ENCODE measurements at regions not wholly inside any gene's neighbourhood (a gene's known extent, or its start where the extent isn't known, plus 50 kb on each side); places are given as distances from the start of the nearest gene placed in this dataset.

GRCh38 chr13:53694814-53695532 is 666.4 kb downstream of the OLFM4 start:
- TF ChIP-seq GABPA (IDR thresholded peaks at IDR 0.05; ENCODE audit: borderline replicate concordance, insufficient read depth, low read length) (no peak), BCL11A (IDR thresholded peaks at IDR 0.05; ENCODE audit: low read depth in 2 of 2, low read length in 2 of 2) (no peak)
- TF ChIP-seq, protein P1, sequence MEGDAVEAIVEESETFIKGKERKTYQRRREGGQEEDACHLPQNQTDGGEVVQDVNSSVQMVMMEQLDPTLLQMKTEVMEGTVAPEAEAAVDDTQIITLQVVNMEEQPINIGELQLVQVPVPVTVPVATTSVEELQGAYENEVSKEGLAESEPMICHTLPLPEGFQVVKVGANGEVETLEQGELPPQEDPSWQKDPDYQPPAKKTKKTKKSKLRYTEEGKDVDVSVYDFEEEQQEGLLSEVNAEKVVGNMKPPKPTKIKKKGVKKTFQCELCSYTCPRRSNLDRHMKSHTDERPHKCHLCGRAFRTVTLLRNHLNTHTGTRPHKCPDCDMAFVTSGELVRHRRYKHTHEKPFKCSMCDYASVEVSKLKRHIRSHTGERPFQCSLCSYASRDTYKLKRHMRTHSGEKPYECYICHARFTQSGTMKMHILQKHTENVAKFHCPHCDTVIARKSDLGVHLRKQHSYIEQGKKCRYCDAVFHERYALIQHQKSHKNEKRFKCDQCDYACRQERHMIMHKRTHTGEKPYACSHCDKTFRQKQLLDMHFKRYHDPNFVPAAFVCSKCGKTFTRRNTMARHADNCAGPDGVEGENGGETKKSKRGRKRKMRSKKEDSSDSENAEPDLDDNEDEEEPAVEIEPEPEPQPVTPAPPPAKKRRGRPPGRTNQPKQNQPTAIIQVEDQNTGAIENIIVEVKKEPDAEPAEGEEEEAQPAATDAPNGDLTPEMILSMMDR (IDR thresholded peaks at IDR 0.05; ENCODE audit: control extremely low read depth in 1 of 3, insufficient read depth in 1 of 3, low read depth in 1 of 3, low read length in 3 of 3): peak in 1 of 3 experiments; percentile 3; a peak in 1 of 4 replicates
- no peak for FAIRE-seq
- Histone ChIP-seq H3K27ac (ENCODE audit: low read depth, low read length) (no peak overlapping the region), H3K14ac (ENCODE audit: insufficient read length) (no peak overlapping the region), H4K8ac (ENCODE audit: extremely low read depth, insufficient read depth, low read length) (no peak overlapping the region), H3K79me2 (ENCODE audit: control insufficient read depth in 1 of 2, insufficient read depth in 2 of 2, low read length in 2 of 2) (no peaks in the 10 kb centered on the region), H3K4me2 (ENCODE audit: insufficient read depth in 1 of 2, low read depth in 2 of 2, low read length in 2 of 2) (no peak overlapping the region), H2BK120ac (replicated peaks; ENCODE audit: low read depth, low read length) (no peak overlapping the region), H3K4ac (replicated peaks; ENCODE audit: insufficient read length, low read depth, low read length) (no peak overlapping the region), H3K79me1 (ENCODE audit: low read depth, low read length) (no peaks in the 10 kb centered on the region), H2BK5ac (ENCODE audit: low read depth, low read length) (no peak overlapping the region), H2AFZ (ENCODE audit: low read length) (peak overlapping the region; percentile 61; the same call in 1 of the 2 replicates), H3K9me3 (ENCODE audit: insufficient read depth in 2 of 2, low read depth in 1 of 2, low read length in 1 of 2) (0 out of 4 replicates have a peak, but pooled peaks cover 0 to 3% of the 10 kb centered on the region in 2 experiments), H3K4me3 (ENCODE audit: extremely low read depth in 1 of 4, insufficient read depth in 2 of 4, low read depth in 3 of 4, low read length in 4 of 4) (no peak overlapping the region), H3K27me3 (replicated peaks in 1 of 4; ENCODE audit: control insufficient read depth in 3 of 4, extremely low read depth in 1 of 4, insufficient read depth in 3 of 4, low read length in 3 of 4) (no peaks in the 10 kb centered on the region), H4K20me1 (replicated peaks in 1 of 2; ENCODE audit: control insufficient read depth in 1 of 2, insufficient read depth in 2 of 2, low read length in 2 of 2) (no peaks in the 10 kb centered on the region), H3K23ac (ENCODE audit: insufficient read length) (no peak overlapping the region), H3K23me2 (ENCODE audit: low read depth, low read length) (no peaks in the 10 kb centered on the region), H3K9ac (replicated peaks in 1 of 4; ENCODE audit: extremely low read depth in 1 of 4, low read depth in 3 of 4, low read length in 3 of 4) (no peak overlapping the region), H3K18ac (ENCODE audit: extremely low read depth, low read length) (no peak overlapping the region), H4K91ac (replicated peaks; ENCODE audit: insufficient read length, low read length) (no peak overlapping the region), H3K4me1 (replicated peaks in 1 of 4; ENCODE audit: control insufficient read depth in 3 of 4, insufficient read depth in 4 of 4, low read length in 3 of 4) (peaks cover 0 to 13% (median 1%) of the 10 kb centered on the region in 4 experiments; a peak in 2 of 7 replicates), H2BK12ac (ENCODE audit: low read depth, low read length) (no peak overlapping the region), H2BK15ac (ENCODE audit: low read length) (no peak overlapping the region), H2AK5ac (ENCODE audit: low read depth, low read length) (no peak overlapping the region), H3K36me3 (ENCODE audit: control insufficient read depth in 2 of 4, insufficient read depth in 4 of 4, low read length in 3 of 4) (no peaks in the 10 kb centered on the region), H2BK20ac (ENCODE audit: low read length) (no peak overlapping the region), H3K56ac (replicated peaks; ENCODE audit: insufficient read length, low read depth, low read length) (no peak overlapping the region), H4K5ac (ENCODE audit: insufficient read length, low read depth, low read length) (no peak overlapping the region)
- DNase-seq (ENCODE audit: low read depth in 1 of 2, low spot score in 2 of 2): no peak
- POLR2A ChIA-PET (ENCODE audit: partially characterized antibody): no interaction called here
- WGBS, 2 experiments (ENCODE audit: extremely low coverage in 1 of 2, insufficient coverage in 1 of 2, insufficient read length in 1 of 2, insufficient replicate concordance in 2 of 2, low coverage in 1 of 2, low lambda C conversion rate in 2 of 2, missing lambda C conversion rate in 1 of 2): 62% methylated on average over 2 of the region's 2 CpGs; no CpG with 5 or more reads in 1 of the 2 experiments
- CTCF ChIA-PET (ENCODE audit: partially characterized antibody): interaction anchor here (0.5 to 1.2 kb wide), 4 partner anchors 33 to 460 kb away, joined by 3 to 4 read pairs (median 3); no protein-coding TSS in a partner anchor
